BLaER1 treated with 17β-estradiol and CSF1 and Interleukin-3, amounts not matched to agents 10 nM and 100 nM (cell line): ENCODE measurements at regions not wholly inside any gene's neighbourhood (a gene's known extent, or its start where the extent isn't known, plus 50 kb on each side); places are given as distances from the start of the nearest gene placed in this dataset.

Experiments
- H3K27ac ChIP-seq, 11 experiments: shearing (Covaris generic); formaldehyde crosslinking; 2 replicates each; pipeline ENCODE4 v1.8.1; 2022
- H3K27me3 ChIP-seq, 11 experiments: shearing (Covaris generic); formaldehyde crosslinking; 2 replicates each; pipeline ENCODE4 v1.8.1; 2022
- H3K36me3 ChIP-seq, 11 experiments: shearing (Covaris generic); formaldehyde crosslinking; 2 replicates each; pipeline ENCODE4 v1.8.1; 2022
- H3K4me1 ChIP-seq, 10 experiments: shearing (Covaris generic); formaldehyde crosslinking; 2 replicates each; pipeline ENCODE4 v1.8.1; 2022
- H3K4me2 ChIP-seq, 11 experiments: shearing (Covaris generic); formaldehyde crosslinking; 2 replicates each; pipeline ENCODE4 v1.8.1; 2022
- H3K4me3 ChIP-seq, 10 experiments: shearing (Covaris generic); formaldehyde crosslinking; 2 replicates each; pipeline ENCODE4 v1.8.1; 2022
- H3K9ac ChIP-seq, 11 experiments: shearing (Covaris generic); formaldehyde crosslinking; 2 replicates each; pipeline ENCODE4 v1.8.1; 2022
- H3K9me3 ChIP-seq, 11 experiments: shearing (Covaris generic); formaldehyde crosslinking; replicated peaks in 1 of 11; 2 replicates each; pipeline ENCODE4 v1.8.1; 2022
- H4K20me1 ChIP-seq, 11 experiments: shearing (Covaris generic); formaldehyde crosslinking; 2 replicates each; pipeline ENCODE4 v1.8.1; 2022
- Cebpa-rat ChIP-seq, 11 experiments: shearing (Covaris generic); IDR thresholded peaks; 2 replicates each; pipeline ENCODE4 v1.8.1; 2022

DNA sequence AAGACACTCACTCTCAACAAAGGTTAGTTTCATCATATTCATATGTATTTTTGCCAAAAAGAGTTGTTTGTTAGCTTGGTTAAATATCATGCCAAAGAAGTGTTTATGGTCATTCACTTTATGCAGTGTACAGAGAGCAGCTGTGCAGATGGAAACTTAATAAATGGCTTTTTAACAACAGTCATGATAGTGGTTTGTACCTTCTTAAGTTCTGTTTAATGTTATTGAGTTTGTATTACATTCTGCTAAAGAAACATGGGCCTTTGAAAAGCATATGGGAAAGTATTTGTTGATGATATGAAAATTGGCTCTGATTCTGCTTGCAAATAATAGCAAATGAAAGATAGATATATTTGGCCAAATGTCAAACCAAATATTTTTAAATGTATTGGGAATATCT lies 607.3 kb downstream of the NCAM2 start:
- H3K4me1 ChIP-seq: no peaks in the 10 kb centered on the region
- no peak overlapping the region for H3K4me2 ChIP-seq
- H4K20me1 ChIP-seq: no peaks in the 10 kb centered on the region
- H3K9me3 ChIP-seq: no peaks in the 10 kb centered on the region
- H3K36me3 ChIP-seq: no peaks in the 10 kb centered on the region
- no peak for TF ChIP-seq Cebpa-rat (IDR thresholded peaks at IDR 0.05)
- H3K27me3 ChIP-seq: no peaks in the 10 kb centered on the region
- H3K9ac ChIP-seq: no peak overlapping the region
- no peak overlapping the region for H3K27ac ChIP-seq
- H3K4me3 ChIP-seq: no peak overlapping the region

DNA sequence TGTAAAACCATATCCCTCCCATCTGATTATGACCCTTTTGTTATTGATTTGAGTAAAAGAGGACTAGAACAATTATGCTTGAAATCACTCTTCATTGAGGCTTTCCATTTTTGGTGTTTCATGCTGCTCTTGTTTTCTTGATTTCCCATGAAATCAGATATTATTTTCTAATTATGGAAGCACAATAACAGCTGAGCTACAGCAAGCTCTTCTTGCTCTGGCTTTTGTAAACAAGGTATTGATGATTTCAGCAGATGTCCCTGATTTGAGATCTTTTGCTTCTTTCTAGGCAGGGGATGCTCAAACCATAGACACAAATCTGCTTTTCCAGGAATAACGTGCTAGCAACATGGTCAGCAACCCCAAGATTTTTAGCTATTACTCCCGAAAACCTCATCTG lies 607.8 kb downstream of the NCAM2 start:
- no peak overlapping the region for H3K4me2 ChIP-seq
- no peak overlapping the region for H3K4me3 ChIP-seq
- no peaks in the 10 kb centered on the region for H3K9me3 ChIP-seq
- H3K27me3 ChIP-seq: no peaks in the 10 kb centered on the region
- no peak overlapping the region for H3K27ac ChIP-seq
- H3K4me1 ChIP-seq: no peaks in the 10 kb centered on the region
- H3K36me3 ChIP-seq: no peaks in the 10 kb centered on the region
- H3K9ac ChIP-seq: no peak overlapping the region
- no peaks in the 10 kb centered on the region for H4K20me1 ChIP-seq
- no peak for TF ChIP-seq Cebpa-rat (IDR thresholded peaks at IDR 0.05)

DNA sequence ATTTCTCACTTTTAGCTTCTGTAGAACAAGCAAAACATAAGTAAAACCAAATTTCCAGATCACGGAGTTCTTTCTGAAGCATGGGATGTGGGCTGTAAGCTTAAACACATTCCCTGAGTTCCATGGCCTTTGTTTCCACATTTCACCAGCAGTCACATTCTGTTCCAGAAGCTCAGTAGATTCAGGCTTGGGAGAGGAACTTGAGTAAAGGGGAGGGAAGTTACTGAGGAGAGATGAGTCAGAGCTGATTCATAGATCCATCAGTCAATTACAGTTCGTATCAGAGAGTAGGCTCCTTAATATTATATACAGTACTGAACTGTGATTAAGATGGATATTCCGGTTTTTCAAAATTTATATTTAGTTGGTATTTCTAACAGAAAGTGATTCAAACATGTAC lies 614.3 kb downstream of the NCAM2 start:
- H3K27me3 ChIP-seq: no peaks in the 10 kb centered on the region
- H3K4me1 ChIP-seq: peaks cover 0 to 12% (median 4%) of the 10 kb centered on the region in 10 experiments; a peak in 4 of 20 replicates
- H4K20me1 ChIP-seq: no peaks in the 10 kb centered on the region
- no peak overlapping the region for H3K4me3 ChIP-seq
- H3K27ac ChIP-seq: no peak overlapping the region
- H3K9me3 ChIP-seq: no peaks in the 10 kb centered on the region
- no peak for TF ChIP-seq Cebpa-rat (IDR thresholded peaks at IDR 0.05)
- no peak overlapping the region for H3K9ac ChIP-seq
- peak overlapping the region in 2 of 11 experiments; percentile 13 to 43; a peak in 2 of 22 replicates for H3K4me2 ChIP-seq
- no peaks in the 10 kb centered on the region for H3K36me3 ChIP-seq

DNA sequence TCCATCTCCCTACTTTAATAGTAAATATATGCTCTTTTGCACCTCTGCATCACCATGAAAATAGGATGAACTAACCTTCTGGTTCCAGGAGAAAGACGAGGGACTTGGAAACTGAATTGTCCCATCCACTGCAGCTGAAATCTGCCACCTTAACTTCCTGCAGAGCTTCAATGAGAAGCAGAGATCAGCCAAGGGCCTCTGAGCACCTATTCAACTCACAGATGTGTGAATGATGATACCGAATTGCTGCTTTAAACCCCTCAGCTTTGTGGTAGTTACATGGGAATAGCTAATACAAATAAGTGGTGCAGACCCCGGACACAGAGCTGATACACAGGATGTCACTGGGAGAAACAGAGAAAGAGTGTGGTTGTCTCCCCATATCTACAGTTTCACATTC lies 616.8 kb downstream of the NCAM2 start:
- Histone ChIP-seq H3K27me3 (no peaks in the 10 kb centered on the region), H3K4me1 (peaks cover 0 to 12% (median 4%) of the 10 kb centered on the region in 10 experiments; a peak in 4 of 20 replicates), H4K20me1 (no peaks in the 10 kb centered on the region), H3K36me3 (no peaks in the 10 kb centered on the region), H3K4me2 (no peak overlapping the region), H3K9me3 (no peaks in the 10 kb centered on the region), H3K9ac (no peak overlapping the region), H3K27ac (no peak overlapping the region), H3K4me3 (no peak overlapping the region)
- no peak for TF ChIP-seq Cebpa-rat (IDR thresholded peaks at IDR 0.05)

DNA sequence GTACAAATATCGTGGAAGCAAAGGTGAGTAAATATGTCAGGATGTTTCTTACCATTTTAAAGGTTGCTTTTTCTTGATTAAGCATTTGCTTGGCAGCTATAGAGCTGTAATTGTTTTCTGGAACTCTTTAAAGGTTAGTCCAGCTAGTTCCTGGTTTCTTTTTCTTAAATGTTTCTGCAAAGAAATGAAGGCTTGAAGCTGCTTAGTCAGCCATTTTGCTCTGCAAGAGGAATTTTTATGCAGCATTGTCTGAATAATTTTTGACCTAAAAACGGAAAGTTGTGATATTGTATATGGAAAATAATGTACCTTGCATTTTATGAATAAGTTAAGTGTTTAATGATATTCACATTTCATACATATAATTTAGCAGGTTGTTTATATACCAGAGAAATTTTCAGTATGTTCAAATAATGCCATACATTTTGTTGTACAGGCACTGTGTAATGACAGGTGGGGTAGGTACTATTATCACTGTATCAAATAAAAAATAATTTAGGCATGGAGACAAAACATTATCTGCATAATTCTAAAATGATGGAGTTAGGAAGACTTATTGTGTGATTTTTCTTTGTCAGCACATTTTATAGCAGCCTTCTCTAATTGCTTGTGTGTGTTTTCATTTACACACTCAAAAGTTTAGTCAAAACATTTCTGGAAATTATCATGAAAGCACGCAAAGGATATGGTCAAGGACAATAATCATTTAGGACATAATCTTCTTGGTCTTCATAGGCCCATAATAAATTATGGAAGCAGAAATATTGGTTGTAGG lies 624.4 kb downstream of the NCAM2 start:
- no peak for TF ChIP-seq Cebpa-rat (IDR thresholded peaks at IDR 0.05)
- Histone ChIP-seq H4K20me1 (no peaks in the 10 kb centered on the region), H3K4me2 (no peak overlapping the region), H3K9ac (no peak overlapping the region), H3K4me1 (no peaks in the 10 kb centered on the region; a peak in 1 of 20 replicates), H3K27me3 (no peaks in the 10 kb centered on the region), H3K36me3 (no peaks in the 10 kb centered on the region), H3K9me3 (no peaks in the 10 kb centered on the region), H3K27ac (no peak overlapping the region), H3K4me3 (no peak overlapping the region)

DNA sequence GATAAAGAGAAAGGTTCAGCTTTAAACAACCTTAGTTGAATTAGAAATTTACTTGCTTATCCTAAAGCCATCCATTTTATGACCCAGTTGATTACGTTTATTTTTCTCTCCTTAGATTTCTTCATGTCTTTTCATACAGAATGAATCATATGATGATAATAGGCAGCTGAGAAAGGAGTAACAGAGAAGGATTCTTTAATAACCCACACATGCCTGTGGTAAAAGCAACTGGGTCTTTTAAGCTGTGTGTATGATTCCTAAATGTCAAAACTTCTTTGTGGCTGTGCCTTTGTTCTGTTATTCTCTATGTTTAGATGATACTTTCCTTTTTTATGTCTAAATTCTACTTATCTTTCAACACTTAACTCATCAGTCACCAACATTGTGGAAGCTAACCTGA lies 626.5 kb downstream of the NCAM2 start:
- Histone ChIP-seq H3K27ac (no peak overlapping the region), H3K4me3 (no peak overlapping the region), H3K27me3 (no peaks in the 10 kb centered on the region), H3K36me3 (no peaks in the 10 kb centered on the region), H3K4me2 (no peak overlapping the region), H3K9me3 (no peaks in the 10 kb centered on the region), H3K9ac (no peak overlapping the region), H4K20me1 (no peaks in the 10 kb centered on the region), H3K4me1 (no peaks in the 10 kb centered on the region; a peak in 1 of 20 replicates)
- no peak for TF ChIP-seq Cebpa-rat (IDR thresholded peaks at IDR 0.05)

DNA sequence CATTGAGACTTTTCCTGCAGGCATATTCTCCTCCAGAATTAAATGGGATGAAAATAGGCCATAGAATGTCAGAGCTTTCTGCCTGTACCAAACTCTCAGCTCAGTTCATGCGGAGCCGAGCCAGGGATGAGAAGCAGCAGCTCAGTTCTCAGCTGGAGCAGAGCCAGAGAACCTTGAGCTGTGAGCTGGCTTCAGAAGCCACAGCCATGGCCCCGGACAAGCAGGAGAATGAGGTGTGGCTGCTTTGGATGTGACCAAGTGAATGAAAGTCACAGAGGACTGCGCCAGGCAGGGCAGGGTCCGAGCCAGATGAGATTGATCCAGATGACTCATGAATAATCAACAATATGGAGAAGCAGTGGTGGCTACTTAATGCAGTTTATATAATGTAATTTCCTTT lies 633.8 kb downstream of the NCAM2 start:
- Histone ChIP-seq H4K20me1 (no peaks in the 10 kb centered on the region), H3K9me3 (peaks cover 0 to 7% (median 4%) of the 10 kb centered on the region in 11 experiments; a peak in 2 of 22 replicates), H3K36me3 (no peaks in the 10 kb centered on the region), H3K27me3 (no peaks in the 10 kb centered on the region), H3K4me2 (no peak overlapping the region), H3K4me1 (no peaks in the 10 kb centered on the region), H3K9ac (no peak overlapping the region), H3K27ac (no peak overlapping the region), H3K4me3 (no peak overlapping the region)
- no peak for TF ChIP-seq Cebpa-rat (IDR thresholded peaks at IDR 0.05)

DNA sequence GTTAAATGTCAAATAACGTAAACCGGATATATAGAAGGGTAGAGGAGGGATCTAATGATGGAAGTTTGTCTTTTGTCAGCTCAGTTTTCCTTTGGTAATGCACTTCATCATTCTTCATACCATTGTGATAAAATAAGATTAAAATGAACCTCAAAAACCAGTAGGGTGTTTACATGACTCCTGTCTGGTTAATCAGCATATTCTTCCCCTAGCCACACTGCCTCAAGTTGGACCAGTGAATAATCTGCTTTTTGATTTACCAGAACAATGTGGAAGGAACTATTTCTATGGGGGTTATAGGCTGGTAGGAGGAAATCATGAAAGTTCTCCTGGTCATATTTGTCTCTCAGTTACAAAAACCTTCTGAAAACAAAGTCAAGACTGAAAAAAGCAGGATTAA lies 634.7 kb downstream of the NCAM2 start:
- Histone ChIP-seq H3K9ac (no peak overlapping the region), H3K27me3 (no peaks in the 10 kb centered on the region), H3K27ac (no peak overlapping the region), H3K36me3 (no peaks in the 10 kb centered on the region), H3K4me2 (no peak overlapping the region), H3K9me3 (peaks cover 0 to 7% (median 4%) of the 10 kb centered on the region in 11 experiments; a peak in 2 of 22 replicates), H4K20me1 (no peaks in the 10 kb centered on the region), H3K4me1 (no peaks in the 10 kb centered on the region), H3K4me3 (no peak overlapping the region)
- no peak for TF ChIP-seq Cebpa-rat (IDR thresholded peaks at IDR 0.05)

DNA sequence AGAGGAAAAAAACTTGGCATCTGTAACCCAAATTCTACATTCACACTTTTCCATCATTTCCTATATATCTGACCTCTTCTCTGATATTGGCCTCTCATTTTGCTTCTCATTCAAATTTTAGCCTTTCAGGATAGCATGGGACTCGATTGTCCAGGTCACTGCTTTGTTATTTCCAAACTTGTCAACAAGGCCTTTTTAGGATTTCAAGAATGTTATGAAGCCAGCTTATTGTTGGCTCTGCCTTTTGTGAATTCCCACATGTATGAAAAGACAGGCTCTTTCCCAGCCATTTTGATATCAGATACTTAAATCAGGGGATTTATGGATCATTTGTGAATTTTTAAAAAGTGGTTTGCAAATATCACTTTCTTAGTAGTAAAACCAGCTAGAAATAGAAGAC lies 663.5 kb downstream of the NCAM2 start:
- H3K9me3 ChIP-seq: no peaks in the 10 kb centered on the region
- H3K4me1 ChIP-seq: no peaks in the 10 kb centered on the region
- no peaks in the 10 kb centered on the region for H4K20me1 ChIP-seq
- no peak for TF ChIP-seq Cebpa-rat (IDR thresholded peaks at IDR 0.05)
- H3K4me2 ChIP-seq: no peak overlapping the region
- H3K36me3 ChIP-seq: no peaks in the 10 kb centered on the region
- H3K27ac ChIP-seq: no peak overlapping the region
- no peak overlapping the region for H3K9ac ChIP-seq
- H3K4me3 ChIP-seq: no peak overlapping the region
- no peaks in the 10 kb centered on the region for H3K27me3 ChIP-seq

DNA sequence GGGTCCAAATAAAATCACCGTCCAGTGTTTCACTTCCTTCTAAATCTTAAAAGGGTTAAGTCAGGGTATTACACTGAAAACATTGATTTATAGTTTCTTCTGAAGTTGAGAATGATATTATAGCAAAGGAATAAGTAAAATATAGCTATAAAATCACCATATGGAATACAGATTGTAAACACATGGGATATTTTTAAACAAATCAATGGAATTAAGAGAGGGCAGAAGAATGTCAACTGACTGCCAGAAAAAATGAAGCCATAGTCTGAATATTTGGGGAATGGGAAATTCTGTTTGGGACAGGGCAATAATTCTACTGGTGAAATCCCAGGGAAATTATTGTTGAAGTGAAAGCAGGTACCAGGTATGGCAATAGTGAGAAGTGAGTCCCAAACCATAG lies 664.6 kb downstream of the NCAM2 start:
- Histone ChIP-seq H3K9ac (no peak overlapping the region), H3K4me3 (no peak overlapping the region), H3K36me3 (no peaks in the 10 kb centered on the region), H3K9me3 (no peaks in the 10 kb centered on the region), H3K27ac (no peak overlapping the region), H3K27me3 (no peaks in the 10 kb centered on the region), H3K4me1 (no peaks in the 10 kb centered on the region), H4K20me1 (no peaks in the 10 kb centered on the region), H3K4me2 (no peak overlapping the region)
- TF ChIP-seq Cebpa-rat (IDR thresholded peaks at IDR 0.05): no peak
